Activated T-cell treated with anti-CD3 and anti-CD28 coated beads, Interleukin-2, amount 50 U/mL, for 24 hours (primary cell): ENCODE measurements at regions not wholly inside any gene's neighbourhood (a gene's known extent, or its start where the extent isn't known, plus 50 kb on each side); places are given as distances from the start of the nearest gene placed in this dataset.

Experiments
- DNase-seq: peaks from one replicate; pipeline ENCODE4 v3.0.0-alpha.2; 2020
- H3K27ac Mint-ChIP-seq: 2 replicates; pipeline ENCODE4 v1.8.0; 2020; ENCODE audit warnings: mild to moderate bottlenecking, mixed read lengths
- H3K27me3 Mint-ChIP-seq: 2 replicates; pipeline ENCODE4 v1.8.0; 2020; ENCODE audit warnings: mixed read lengths
- H3K36me3 Mint-ChIP-seq: 2 replicates; pipeline ENCODE4 v1.8.0; 2020; ENCODE audit warnings: low read depth, mixed read lengths
- H3K4me1 Mint-ChIP-seq: 2 replicates; pipeline ENCODE4 v1.8.0; 2020; ENCODE audit warnings: low read depth, mixed read lengths
- H3K4me3 Mint-ChIP-seq: 2 replicates; pipeline ENCODE4 v1.8.0; 2020; ENCODE audit warnings: mild to moderate bottlenecking, moderate library complexity, mixed read lengths
- H3K9me3 Mint-ChIP-seq: 2 replicates; pipeline ENCODE4 v1.8.0; 2020; ENCODE audit warnings: mixed read lengths

- Mint-ChIP-seq H3K27ac (no peak overlapping the region), H3K4me1 (peaks cover 5% of the 10 kb centered on the region), H3K9me3 (no peaks in the 10 kb centered on the region), H3K4me3 (no peak overlapping the region), H3K36me3 (no peaks in the 10 kb centered on the region), H3K27me3 (peaks cover 24% of the 10 kb centered on the region)
- no peak for DNase-seq
Measured at GRCh38 chr5:61653807-61654580, 321.9 kb downstream of the ZSWIM6 start.

DNA sequence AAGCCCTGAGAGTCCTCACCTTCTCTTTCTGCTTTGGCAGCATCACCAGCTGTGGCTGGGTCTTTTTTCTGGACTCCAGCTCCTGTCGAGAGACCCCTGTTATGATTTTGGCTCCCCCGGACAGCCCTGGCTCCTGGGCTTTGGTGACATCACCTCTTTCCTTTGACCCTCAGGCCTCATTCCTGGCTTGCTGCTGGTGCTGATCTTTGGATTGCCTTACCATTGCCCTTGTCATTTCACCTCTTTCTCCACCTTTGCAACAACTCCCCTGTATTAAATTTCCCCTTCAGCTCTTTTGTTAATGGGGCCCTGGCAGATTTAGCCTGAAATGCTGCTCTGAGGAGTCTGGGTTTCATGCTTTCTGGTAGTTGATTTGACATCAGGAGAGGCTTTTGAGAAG, 322.8 kb downstream of the ZSWIM6 start:
- H3K27ac Mint-ChIP-seq, result no peak overlapping the region
- H3K4me3 Mint-ChIP-seq, result no peak overlapping the region
- H3K9me3 Mint-ChIP-seq, result no peaks in the 10 kb centered on the region
- DNase-seq, result no peak
- peaks cover 5% of the 10 kb centered on the region for H3K4me1 Mint-ChIP-seq
- no peaks in the 10 kb centered on the region for H3K36me3 Mint-ChIP-seq
- peaks cover 18% of the 10 kb centered on the region for H3K27me3 Mint-ChIP-seq

DNA sequence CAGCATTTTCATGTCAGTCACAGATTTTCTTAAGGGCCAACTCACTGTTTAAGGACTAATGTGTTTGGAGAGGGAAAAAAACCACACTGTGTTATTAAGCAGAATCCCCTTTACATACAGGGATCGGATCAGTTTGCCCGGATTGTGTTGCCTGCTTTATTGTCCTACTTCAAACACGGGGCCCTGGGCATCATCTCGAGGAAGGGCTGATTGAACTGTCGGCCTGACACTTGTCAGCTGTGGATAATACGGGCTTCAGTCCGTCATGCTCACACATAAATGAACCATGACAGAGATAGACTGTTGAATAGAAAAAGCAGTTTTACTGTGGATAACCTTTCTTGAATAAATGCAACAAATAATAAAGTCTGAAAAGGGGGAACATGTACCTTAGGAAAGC, 325.0 kb downstream of the ZSWIM6 start:
- Mint-ChIP-seq H3K36me3 (no peaks in the 10 kb centered on the region), H3K27me3 (peaks cover 18% of the 10 kb centered on the region), H3K9me3 (no peaks in the 10 kb centered on the region), H3K4me3 (no peak overlapping the region), H3K4me1 (peaks cover 5% of the 10 kb centered on the region), H3K27ac (no peak overlapping the region)
- no peak for DNase-seq

DNA sequence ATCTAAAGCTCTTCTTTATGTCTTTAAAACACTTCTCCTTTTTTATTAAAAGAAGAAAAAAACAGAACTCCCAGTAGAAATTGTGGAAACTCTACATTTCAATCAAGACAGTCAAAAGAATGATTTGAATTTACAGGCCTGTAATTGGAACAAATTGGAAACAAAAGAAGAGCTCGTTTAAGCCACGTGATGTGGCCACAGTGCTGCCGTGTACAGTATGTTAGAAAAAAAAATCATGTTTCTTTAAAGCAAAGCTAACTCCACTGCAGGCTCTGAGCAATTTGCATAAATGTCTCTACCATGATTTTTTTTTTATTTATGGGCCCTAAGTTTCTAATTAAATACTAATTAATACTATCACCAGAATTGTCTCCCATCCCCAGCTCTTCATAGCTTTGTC, 325.6 kb downstream of the ZSWIM6 start:
- Mint-ChIP-seq H3K4me1 (peaks cover 5% of the 10 kb centered on the region), H3K27ac (no peak overlapping the region), H3K4me3 (no peak overlapping the region), H3K27me3 (peaks cover 18% of the 10 kb centered on the region), H3K9me3 (no peaks in the 10 kb centered on the region), H3K36me3 (no peaks in the 10 kb centered on the region)
- DNase-seq, result no peak

GRCh38 chr5:61658592-61659008, 326.5 kb downstream of the ZSWIM6 start:
- no peak overlapping the region for H3K4me3 Mint-ChIP-seq
- H3K27me3 Mint-ChIP-seq, result peaks cover 18% of the 10 kb centered on the region
- H3K9me3 Mint-ChIP-seq, result no peaks in the 10 kb centered on the region
- H3K27ac Mint-ChIP-seq, result no peak overlapping the region
- peak; percentile 89 for DNase-seq
- H3K36me3 Mint-ChIP-seq, result no peaks in the 10 kb centered on the region
- peaks cover 5% of the 10 kb centered on the region for H3K4me1 Mint-ChIP-seq

DNA sequence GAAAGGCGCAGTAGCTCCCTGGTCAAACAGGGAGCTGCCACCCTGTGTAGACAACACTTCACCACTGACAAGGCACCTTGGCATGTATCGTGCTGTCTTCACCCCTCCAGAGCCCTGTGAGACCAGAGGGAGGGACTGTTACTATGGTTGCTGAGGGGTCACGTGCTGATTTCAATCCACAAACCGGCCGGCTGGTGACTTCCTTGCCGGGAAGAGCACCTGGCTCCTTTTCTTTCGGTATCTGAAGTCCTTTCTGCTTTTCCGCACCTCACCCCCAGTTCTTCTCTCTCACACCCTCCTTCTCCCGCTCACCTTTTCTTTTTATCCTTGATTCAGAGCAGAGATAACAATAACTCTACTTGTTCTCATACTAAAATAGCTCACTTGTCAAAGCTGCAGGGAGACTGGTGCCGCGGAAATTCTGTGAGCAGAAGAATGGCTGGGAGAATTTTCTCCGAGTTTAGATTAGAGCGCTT, 327.2 kb downstream of the ZSWIM6 start:
- DNase-seq, result no peak
- Mint-ChIP-seq H3K9me3 (no peaks in the 10 kb centered on the region), H3K27ac (no peak overlapping the region), H3K36me3 (no peaks in the 10 kb centered on the region), H3K4me3 (no peak overlapping the region), H3K4me1 (peaks cover 5% of the 10 kb centered on the region), H3K27me3 (peaks cover 18% of the 10 kb centered on the region)

DNA sequence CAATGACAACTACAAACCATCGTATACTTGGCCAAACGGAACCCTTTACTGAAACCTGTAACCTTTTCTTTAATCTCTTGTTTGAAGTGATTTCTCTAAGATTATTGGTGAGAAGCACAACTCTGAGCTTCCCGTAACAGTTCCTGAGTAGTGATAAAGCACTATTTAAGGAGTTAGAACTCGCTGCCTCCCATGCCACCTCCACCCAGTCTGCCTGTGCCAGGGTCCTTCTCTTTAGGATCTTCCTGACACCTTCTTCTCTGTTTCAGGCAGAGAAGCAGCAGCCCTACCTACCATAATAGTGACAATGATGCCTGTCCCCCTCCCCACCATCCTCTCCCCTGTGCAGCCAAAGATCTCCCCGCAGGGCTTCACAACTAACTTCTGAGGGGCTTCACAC, 330.6 kb downstream of the ZSWIM6 start:
- Mint-ChIP-seq H3K4me1 (peaks cover 5% of the 10 kb centered on the region), H3K9me3 (no peaks in the 10 kb centered on the region), H3K27ac (no peak overlapping the region), H3K36me3 (no peaks in the 10 kb centered on the region), H3K4me3 (no peak overlapping the region), H3K27me3 (peaks cover 5% of the 10 kb centered on the region)
- DNase-seq, result no peak

- no peak for DNase-seq
- no peaks in the 10 kb centered on the region for H3K36me3 Mint-ChIP-seq
- peaks cover 21% of the 10 kb centered on the region for H3K27me3 Mint-ChIP-seq
- H3K4me3 Mint-ChIP-seq, result no peak overlapping the region
- H3K9me3 Mint-ChIP-seq, result no peaks in the 10 kb centered on the region
- no peak overlapping the region for H3K27ac Mint-ChIP-seq
- H3K4me1 Mint-ChIP-seq, result no peaks in the 10 kb centered on the region
Measured at GRCh38 chr5:61666064-61666621, 334.1 kb downstream of the ZSWIM6 start.

DNA sequence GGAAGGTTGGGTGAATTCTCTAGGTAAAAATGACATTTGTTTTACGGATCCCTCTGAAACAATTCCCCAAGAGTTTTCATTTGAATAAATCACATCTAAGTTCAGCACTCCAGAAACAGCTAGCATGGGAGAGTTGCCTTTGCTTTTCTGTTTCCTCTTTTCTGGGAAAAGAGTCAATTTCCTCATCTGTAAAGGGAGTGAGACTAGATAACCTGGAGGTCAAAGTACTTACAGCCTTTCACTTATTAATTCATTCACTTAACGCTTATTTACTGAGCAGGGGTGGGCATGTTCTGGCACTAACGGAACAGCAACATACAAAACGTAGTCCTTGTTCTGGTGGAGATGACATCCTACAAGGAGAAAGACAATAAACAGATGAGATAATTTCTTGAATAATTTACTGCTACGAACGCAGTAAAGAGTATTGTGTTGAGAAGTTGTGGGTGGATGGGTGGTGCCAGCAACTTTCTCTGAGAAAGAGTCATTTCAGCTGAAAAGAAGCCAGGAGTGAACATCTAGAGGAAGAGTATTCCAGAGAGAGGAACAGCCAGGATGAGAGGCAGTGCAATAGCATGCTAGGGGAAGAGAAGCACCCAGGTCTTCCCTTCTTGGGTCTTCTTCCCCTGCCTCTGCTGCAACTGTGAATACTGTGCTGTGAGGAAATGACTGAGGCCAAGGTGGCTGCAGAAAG, 335.6 kb downstream of the ZSWIM6 start:
- DNase-seq, result no peak
- H3K27ac Mint-ChIP-seq, result no peak overlapping the region
- no peaks in the 10 kb centered on the region for H3K36me3 Mint-ChIP-seq
- H3K27me3 Mint-ChIP-seq, result peaks cover 22% of the 10 kb centered on the region
- no peaks in the 10 kb centered on the region for H3K9me3 Mint-ChIP-seq
- H3K4me1 Mint-ChIP-seq, result no peaks in the 10 kb centered on the region
- H3K4me3 Mint-ChIP-seq, result no peak overlapping the region

DNA sequence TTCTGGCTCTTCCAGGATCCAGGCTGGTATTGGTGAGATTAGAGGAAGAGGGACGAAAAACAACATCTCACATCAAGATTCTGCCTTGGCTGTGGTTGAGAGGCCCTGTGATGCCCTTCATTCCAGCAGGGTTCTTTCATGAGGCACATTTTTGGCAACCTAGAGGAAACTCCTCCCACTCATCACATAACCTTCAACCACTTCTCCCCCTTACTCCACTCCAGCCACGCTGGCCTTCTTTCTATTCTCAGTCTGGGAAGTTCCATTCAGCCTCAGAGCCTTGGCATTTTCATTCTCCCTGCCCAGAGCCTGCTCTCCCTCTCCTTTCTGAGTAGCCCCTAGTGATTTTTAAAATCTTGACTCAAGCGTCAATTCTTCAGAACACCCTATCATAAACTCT, 337.5 kb downstream of the ZSWIM6 start:
- Mint-ChIP-seq H3K27ac (no peak overlapping the region), H3K4me3 (no peak overlapping the region), H3K9me3 (no peaks in the 10 kb centered on the region), H3K4me1 (no peaks in the 10 kb centered on the region), H3K36me3 (no peaks in the 10 kb centered on the region), H3K27me3 (peaks cover 24% of the 10 kb centered on the region)
- no peak for DNase-seq

- Mint-ChIP-seq H3K27me3 (peaks cover 27% of the 10 kb centered on the region), H3K36me3 (no peaks in the 10 kb centered on the region), H3K9me3 (no peaks in the 10 kb centered on the region), H3K4me1 (no peaks in the 10 kb centered on the region), H3K27ac (no peak overlapping the region), H3K4me3 (no peak overlapping the region)
- no peak for DNase-seq
Measured at GRCh38 chr5:61670941-61671340, 338.9 kb downstream of the ZSWIM6 start.

DNA sequence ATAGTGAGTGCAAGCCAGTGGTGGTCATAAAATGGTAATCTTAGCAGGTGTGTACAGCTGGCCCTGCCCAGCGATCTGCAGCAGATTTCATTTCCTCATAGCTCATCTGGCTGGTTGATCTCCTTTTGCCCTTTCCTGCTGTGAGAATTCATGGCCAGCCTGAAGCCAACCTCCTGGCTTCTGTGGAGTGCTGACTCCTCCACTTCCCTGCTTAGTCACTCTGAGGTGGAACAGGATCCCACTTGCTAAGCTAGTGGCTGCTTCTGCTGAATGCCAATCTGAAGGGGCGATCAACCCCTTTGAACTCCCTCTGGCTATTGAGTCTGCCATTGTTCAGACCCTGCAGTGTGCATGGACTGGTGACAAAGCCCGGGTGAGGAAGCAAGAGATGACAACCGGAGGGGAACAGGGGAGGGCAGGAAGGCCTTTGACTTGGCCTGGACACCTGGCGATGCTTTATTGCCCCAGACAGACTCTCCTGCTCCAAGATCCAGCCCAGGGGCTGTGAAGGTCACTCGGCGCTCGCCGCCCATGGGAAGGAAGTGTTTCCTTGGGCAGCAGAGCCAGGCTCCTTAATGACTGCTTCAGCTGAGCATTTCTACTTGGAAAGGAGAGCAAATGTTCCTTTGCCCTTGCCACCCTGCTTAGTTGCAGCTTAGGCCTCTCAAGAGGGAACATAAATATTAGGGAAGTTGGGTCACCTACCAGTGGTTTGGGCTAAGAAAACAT, 341.1 kb downstream of the ZSWIM6 start:
- Mint-ChIP-seq H3K9me3 (no peaks in the 10 kb centered on the region), H3K27ac (no peak overlapping the region), H3K4me1 (no peaks in the 10 kb centered on the region), H3K27me3 (peaks cover 23% of the 10 kb centered on the region), H3K36me3 (no peaks in the 10 kb centered on the region), H3K4me3 (no peak overlapping the region)
- DNase-seq, result no peak

GRCh38 chr5:61674378-61674777, 342.3 kb downstream of the ZSWIM6 start:
- Mint-ChIP-seq H3K4me1 (no peaks in the 10 kb centered on the region), H3K4me3 (no peak overlapping the region), H3K27me3 (peaks cover 20% of the 10 kb centered on the region), H3K9me3 (no peaks in the 10 kb centered on the region), H3K27ac (no peak overlapping the region), H3K36me3 (no peaks in the 10 kb centered on the region)
- DNase-seq, result no peak

- no peak for DNase-seq
- H3K4me3 Mint-ChIP-seq, result no peak overlapping the region
- H3K27ac Mint-ChIP-seq, result no peak overlapping the region
- H3K27me3 Mint-ChIP-seq, result peaks cover 17% of the 10 kb centered on the region
- H3K4me1 Mint-ChIP-seq, result no peaks in the 10 kb centered on the region
- H3K36me3 Mint-ChIP-seq, result no peaks in the 10 kb centered on the region
- no peaks in the 10 kb centered on the region for H3K9me3 Mint-ChIP-seq
Measured at GRCh38 chr5:61675015-61675692, 343.1 kb downstream of the ZSWIM6 start.
